ENCODE measurements at regions not wholly inside any gene's neighbourhood (a gene's known extent, or its start where the extent isn't known, plus 50 kb on each side); places are given as distances from the start of the nearest gene placed in this dataset.

DNA sequence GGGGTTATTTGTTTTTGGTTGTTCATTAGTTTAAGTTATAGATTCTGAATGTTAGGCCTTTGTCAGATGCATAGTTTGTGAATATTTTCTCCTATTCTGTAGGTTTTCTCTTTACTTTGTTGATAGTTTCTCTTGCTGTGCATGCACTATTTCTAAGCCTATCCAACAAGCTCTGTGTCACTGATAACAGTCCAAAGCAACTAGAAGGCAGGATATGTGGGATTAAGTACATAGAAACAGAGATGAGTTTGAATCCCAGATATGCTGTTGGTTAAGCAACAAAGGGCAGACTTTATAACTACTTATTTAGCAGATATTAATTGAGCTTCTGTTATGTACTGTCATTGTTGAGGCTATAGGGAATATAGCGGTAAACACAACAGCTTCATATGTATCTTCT lies 390.4 kb downstream of the INSC start:
- TF ChIP-seq POLR2A (IDR thresholded peaks at IDR 0.05) (no peak), CTCF (IDR thresholded peaks at IDR 0.05) (no peak)
